ENCODE measurements at regions not wholly inside any gene's neighbourhood (a gene's known extent, or its start where the extent isn't known, plus 50 kb on each side); places are given as distances from the start of the nearest gene placed in this dataset.
"Not testable (repeated sequence)": the region's sequence is repeated elsewhere in the genome, so short reads cannot be mapped to it uniquely, and the experiment has no call there.

DNA sequence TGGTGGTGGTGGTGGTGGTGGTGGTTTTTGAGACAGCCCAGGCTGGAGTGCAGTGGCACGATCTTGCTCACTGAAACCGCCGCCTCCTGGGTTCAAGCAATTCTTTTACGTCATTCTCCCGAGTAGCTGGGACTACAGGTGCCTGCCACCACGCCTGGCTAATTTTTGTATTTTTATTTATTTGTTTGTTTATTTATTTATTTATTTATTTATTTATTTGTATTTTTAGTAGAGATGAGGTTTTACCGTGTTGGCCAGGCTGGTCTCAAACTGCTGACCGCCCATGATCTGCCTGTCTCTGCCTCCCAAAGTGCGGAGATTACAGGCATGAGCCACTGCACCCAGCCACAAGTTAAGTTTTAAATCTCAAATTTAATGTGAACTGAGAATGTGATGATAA, 126.5 kb downstream of the PCDH18 start:
- in situ Hi-C loops (cut with HindIII; ENCODE audit: low sequenced_read_pairs), result not testable (repeated sequence)

DNA sequence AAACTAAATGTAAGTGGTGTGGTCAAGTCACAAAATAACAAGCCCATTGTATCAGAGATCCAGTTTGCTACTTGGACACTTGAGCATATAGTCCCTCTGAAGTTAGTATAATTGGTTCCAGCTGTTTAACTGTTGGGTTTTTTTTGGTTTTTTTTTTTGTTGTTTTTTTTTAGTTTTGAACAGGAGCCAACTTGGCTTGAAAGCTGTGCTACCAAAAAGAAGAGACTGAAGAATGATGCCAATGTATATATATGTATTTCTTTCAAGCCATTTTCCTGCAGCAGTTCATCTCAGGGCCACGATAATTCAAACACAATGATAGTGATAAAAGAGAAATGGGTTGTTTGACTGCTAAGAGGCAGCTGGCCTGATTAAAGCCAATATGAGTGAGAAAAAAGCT, 138.3 kb downstream of the PCDH18 start:
- in situ Hi-C loops (cut with HindIII; ENCODE audit: low sequenced_read_pairs), result no loop called here

DNA sequence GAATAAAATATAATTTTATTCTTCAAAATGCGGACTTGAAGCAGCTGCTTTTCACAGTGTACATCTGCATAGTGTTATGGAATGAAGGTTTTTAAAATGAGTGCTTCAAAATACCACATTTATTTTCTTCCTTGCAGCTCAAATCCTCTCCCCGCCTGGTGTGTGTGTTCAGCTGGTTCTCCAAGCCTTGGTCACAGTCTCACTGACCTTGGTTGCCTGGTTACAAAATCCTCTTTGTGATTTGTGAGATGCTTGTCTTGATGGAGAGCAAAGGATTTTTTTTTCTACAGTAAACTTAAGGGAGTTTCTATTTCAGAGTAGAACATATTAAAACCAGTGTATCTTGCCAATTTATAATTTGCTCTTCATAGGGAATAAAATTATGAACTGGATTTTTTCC, 139.2 kb downstream of the PCDH18 start:
- in situ Hi-C loops (cut with HindIII; ENCODE audit: low sequenced_read_pairs), result no loop called here

DNA sequence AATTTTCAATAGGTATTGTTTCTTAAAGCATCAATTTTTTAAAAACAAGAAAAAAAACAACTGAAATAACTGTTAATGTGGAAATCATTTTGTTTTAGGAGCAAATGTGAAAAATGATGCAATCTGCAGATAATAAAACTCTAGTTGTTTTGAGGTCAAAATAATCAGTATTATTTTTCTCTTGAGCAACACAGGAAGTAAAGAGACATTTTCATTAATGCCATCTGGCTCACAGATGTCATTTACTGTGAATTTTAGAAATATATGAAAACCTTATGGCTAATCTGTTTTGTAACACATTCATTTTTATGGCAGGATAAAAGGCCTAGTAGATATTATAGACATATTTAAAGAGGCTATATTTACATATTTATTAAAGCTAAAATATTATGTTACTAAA, 141.6 kb downstream of the PCDH18 start:
- in situ Hi-C loops (cut with HindIII; ENCODE audit: low sequenced_read_pairs), result no loop called here

DNA sequence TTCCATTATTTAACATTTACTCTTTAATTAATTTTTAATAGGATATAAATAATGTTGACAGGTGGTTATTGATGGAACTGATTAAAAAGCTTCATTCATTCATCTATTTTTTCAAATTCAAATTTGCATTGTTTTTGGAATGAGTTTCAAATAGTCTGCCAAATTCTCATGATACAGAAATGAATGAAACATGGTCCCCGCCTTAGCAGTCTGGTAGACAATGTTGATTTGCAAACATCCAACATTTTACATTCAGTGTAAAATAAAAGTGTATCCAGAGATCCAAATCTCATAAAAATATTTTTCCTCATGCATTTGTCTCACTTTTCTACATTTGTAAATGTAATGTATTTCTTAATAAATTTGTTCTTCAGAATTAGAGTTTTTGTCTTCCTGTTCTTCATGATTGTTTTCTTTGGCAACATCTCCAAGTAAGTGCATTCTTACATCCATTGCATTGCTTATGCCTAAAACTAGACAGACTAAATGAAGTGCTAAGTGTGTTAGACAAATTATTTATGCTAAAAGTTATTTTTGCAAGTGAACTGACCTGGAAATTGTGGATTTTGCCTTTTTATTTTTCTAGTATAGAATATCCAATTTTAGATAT, 142.3 kb downstream of the PCDH18 start:
- in situ Hi-C loops (cut with HindIII; ENCODE audit: low sequenced_read_pairs), result no loop called here

DNA sequence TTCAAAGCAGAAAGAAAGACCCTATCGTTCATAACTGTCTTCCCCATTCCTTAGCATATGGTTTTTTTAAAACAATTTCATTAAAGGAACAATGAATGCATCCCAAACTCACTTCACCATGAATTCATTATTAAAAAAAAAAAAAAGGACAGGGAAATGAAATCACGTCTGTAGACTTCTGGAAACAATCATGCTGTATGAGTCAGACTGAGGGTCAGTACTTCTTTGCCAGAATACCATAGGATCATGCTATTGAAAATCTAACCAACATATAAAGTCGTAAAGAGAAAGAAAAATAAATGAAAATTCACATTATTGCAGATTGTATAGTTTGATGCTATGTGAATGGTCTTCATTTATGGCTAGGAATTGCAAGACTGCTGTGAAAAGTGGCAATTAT, 144.4 kb downstream of the PCDH18 start:
- in situ Hi-C loops (cut with HindIII; ENCODE audit: low sequenced_read_pairs), result no loop called here

DNA sequence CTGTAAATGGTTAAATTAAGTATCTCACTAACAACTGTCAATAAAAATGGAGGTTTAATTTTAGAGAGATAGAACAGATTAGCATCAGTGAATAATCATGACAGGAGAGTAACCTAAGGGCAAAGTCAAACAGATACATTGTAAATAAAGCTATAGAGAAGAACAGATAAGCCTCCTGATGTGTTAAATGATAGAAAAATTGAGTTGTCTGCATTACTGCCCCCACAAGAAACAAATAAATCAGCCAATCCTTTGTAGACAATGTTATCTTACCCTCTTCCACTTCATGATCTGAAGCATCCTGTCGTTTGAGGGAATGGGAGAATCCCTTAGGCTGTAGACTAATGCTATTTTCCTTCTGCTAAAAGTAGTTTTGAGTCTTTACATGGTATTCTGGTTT, 147.8 kb downstream of the PCDH18 start:
- in situ Hi-C loops (cut with HindIII; ENCODE audit: low sequenced_read_pairs), result no loop called here

DNA sequence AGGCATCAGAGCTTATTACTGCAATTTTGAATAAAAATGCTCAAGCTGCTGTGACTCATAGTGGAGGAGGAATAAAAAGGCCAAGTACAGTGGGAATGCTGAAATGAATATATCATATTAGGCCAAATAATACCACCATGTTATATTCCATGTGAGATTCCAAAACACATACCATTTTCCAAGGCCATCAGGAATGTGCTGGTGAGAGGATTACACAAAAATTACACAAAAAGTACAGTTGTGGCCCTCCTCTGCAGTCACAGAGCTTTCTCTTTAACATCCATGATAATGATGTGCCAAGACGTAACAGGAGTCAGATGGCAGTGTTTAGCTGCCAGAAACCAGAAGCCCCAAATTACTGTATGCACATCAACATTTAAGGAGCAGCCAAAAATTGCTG, 153.5 kb downstream of the PCDH18 start:
- in situ Hi-C loops (cut with HindIII; ENCODE audit: low sequenced_read_pairs), result no loop called here

DNA sequence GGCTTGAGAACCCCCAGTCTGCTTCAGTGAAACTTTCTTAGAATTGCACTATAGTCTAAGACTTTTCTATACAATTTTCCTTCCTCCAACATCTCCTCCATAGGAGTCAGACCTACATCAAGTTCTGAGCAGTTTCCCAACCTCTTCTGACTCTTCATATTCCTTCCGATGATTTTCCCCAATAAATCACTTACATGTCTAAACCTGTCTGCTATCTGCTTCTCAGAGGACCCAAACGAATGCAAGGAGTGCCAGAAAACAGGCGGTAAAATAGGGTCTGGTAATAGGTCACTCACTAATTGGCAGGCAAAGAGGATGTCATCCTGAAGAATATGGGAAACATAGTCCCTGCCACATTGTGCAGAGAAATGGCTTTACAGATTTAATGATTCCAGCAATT, 153.9 kb downstream of the PCDH18 start:
- in situ Hi-C loops (cut with HindIII; ENCODE audit: low sequenced_read_pairs), result no loop called here

DNA sequence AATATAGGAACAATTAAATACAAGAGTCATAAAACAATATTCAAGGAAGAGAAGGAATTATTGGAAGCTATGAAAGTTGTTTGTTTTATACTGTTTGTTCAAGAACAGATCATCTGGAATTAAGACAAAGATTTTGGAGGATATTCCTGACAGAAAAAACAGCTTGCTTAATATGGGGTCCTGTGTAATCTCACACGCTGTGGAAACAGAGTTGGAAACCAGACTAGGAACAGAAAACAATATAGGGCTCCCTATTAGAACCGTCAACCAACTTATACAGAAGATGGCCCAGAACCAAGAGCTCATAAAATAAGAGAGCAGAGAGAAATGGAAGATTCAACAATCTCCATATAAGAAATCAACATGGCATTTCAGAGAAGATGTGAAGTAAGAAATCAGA, 156.0 kb downstream of the PCDH18 start:
- in situ Hi-C loops (cut with HindIII; ENCODE audit: low sequenced_read_pairs), result no loop called here

DNA sequence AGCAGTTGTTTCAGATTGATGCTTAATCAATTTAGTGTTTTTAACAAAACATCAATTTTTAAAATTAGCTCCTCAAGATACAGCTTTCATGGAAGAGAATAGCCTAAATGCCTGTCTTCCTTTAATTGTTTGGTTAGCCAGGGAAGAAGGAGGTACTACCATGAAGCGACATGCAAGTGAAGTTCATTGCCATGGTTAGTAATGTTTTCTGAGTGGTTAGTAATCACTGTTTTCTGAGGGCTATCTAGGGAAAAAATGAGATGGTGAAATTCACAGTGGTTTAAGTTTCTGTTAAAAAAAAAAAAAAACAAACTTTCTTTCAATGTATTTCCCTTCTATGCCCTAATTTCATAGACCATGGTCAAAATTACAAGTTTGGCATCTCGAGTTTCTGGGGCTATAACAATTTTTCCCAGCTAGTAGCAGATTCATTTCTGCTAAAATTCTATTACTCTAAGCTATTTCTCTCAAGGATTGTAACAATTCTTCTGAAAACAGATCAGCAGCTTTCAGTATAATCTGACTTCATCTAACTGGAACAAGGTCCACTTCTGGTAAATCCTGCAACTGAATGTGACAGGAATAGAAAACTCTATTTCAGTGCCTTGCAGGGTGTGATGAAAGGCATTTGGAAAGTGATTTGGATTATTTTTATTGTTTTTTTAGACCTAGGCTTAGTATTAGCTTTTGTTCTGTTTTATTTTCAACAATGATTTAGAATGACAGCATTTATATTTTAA, 157.0 kb downstream of the PCDH18 start:
- in situ Hi-C loops (cut with HindIII; ENCODE audit: low sequenced_read_pairs), result no loop called here

DNA sequence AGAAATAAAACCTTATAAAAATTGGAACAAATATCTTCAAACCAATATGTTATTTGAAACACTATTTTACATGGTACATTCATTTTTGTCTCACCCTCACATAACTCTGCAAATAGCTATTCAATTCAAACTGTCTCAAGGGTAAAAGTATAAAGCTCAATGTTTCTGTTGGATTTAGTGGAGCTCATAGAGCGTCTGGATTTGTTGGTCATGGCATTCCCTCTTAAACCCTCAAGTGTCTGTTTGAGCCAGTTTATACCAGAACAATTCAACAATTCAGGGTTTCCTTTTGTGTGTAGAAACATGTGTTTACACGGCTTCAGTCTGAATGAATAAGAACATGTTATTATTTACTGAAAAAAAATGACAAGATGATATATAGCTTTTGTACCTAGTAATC, 161.6 kb downstream of the PCDH18 start:
- in situ Hi-C loops (cut with HindIII; ENCODE audit: low sequenced_read_pairs), result no loop called here

DNA sequence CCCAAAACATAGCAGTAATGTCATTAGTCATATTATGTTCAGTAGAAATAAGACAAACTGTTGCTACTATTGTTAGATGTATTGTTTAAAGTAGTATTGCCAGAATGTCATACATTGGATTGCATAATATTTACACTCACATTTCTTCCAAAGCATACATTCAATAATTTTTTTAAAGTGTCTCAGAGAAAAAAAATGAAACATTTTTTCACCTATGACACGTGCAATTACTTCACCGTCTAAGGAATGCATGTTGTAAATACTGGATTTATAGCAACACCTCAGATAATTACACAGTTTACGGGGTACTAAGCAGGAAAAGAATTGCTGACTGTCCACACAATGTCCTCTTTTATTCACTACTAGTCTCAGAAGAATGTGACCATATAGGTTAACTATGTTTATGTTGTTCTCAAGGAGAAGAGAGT, 162.1 kb downstream of the PCDH18 start:
- in situ Hi-C loops (cut with HindIII; ENCODE audit: low sequenced_read_pairs), result no loop called here

DNA sequence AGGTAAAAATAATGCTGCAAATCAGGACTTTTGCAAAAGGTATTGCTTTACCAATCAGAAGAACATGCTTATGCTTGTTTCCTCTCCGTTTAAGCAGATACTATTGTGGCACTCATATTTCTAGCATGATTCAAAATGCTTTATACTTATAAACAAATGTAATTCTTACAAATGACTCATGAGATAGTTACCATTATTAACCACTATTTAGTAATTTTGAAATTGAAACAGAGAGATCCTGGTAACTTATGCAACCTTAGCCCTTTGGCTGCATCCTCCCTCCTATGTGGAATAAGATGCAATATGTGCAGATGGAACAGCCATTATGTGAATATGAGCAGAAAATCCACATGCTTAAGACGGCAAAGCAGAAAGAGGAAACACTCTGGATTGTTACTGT, 164.7 kb downstream of the PCDH18 start:
- in situ Hi-C loops (cut with HindIII; ENCODE audit: low sequenced_read_pairs), result no loop called here

DNA sequence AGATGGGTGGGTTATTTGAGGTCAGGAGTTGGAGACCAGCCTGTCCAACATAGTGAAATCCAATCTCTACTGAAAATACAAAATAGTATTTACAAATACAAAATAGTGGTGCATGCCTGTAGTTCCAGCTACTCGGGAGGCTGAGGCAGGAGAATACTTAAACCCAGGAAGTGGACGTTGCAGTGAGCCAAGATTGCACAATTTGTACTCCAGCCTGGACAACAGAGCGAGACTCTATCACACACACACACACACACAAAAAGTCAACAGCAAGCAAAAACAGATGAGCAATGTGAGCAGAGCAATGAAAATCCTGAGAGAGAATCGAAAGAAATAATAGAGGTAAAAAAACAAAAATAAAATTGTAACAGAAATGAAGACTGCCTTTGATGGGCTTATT, 168.8 kb downstream of the PCDH18 start:
- in situ Hi-C loops (cut with HindIII; ENCODE audit: low sequenced_read_pairs), result no loop called here

DNA sequence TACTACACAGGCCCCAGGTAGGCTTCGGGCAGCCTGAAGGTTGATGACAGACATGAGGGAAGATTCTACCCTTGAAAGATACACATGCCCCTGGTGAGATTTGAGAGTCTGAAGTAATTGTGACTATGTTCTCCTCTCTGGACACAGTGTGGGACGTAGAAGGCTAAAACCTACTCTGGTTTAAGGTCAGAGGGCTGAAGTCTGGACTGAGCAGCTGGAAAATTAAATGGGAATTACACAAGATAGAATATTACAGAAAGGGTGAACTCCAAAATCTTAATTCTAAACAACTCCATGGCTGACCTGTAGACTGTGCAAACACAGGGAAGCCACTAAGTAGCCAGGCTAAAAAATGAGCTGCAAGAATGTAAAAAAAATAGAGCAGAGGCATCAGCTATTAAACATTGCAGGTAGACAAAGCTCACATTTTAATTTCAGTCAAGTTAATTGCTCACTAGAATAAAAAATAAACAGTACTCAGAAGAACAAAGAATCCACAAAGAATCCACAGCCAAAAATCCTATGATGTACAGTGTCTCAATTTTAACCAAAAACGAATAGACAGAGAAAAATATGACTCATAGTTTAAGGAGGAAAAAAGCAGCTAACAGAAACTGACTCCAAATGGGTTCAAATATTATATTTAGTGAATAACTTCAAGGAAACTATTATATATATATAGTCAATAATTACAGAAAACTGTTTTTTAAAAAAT, 170.4 kb downstream of the PCDH18 start:
- in situ Hi-C loops (cut with HindIII; ENCODE audit: low sequenced_read_pairs), result no loop called here

DNA sequence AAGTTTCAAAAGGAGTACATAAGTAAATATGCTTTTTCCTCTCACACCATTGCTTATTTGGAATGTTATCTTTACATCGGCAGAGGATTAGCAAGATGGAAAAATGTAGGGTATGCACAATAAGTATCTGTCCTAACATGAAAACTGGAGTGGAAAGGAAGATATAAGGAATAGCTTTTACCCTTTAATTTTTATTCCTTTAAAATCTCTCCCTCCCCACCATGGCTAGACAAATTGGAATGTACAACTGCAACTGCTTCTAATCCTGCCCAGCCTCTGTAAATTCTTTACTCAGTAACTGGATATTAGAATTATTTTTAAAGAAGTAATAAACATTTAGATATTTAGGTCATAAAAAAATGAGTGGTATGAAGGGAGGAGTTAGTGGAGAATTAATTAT, 171.5 kb downstream of the PCDH18 start:
- in situ Hi-C loops (cut with HindIII; ENCODE audit: low sequenced_read_pairs), result no loop called here

DNA sequence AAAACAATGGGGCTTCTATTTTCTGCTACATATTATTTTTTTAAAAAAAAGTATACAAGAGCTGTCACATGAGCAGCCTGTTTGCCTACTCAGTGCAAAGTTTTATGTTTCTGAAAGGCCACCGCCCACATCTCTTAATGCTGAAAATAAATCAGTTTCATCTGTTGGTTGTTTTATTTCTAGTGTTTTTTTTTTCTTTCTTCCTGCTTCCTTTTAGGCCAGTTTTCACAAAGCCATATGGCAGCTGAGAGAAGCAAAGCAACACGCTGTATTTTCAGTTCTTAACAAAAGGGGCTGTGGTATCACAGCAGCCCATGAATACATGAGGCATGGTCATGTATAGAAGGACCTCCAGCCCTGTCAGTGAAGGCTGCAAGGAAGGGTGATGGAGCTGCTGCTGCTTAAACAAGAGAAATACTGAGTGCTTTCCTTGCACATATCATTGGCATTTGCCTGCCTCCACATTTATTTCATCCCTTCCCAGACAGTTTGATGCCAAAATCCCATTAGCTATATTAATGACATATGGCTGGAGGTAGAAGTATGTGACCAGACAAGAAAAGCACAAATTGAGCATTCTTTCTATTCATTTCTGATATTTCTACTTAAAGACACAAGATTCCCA, 172.5 kb downstream of the PCDH18 start:
- in situ Hi-C loops (cut with HindIII; ENCODE audit: low sequenced_read_pairs), result no loop called here

DNA sequence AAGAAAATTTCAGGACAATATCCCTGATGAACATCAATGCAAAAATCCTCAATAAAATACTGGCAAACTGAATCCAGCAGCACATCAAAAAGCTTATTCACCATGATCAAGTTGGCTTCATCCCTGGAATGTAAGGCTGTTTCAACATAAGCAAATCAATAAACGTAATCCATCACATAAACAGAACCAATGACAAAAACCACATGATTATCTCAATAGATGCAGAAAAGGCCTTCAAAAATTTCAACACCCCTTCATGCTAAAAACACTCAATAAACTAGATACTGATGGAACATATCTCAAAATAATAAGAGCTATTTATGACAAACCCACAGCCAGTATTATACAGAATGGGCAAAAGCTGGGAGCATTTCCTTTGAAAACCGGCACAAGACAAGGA, 177.7 kb downstream of the PCDH18 start:
- in situ Hi-C loops (cut with HindIII; ENCODE audit: low sequenced_read_pairs), result not testable (repeated sequence)

DNA sequence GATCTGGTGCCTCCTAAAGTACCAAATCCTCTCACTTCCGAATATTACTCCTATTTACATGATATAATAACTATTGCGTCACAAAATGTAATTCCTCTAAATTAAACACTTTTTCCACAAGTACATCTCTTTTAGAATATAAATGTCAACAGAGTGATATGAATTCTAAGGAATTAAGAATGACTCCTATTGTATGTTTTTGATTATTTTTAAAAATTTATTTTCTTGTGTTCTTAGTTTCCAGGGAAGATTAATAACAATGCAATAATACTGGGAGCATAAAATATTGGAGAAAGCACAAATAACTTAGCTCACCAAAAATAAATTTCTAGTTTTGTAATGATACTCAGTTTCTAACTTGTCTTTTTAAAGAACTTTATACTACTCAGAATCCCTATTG, 184.9 kb downstream of the PCDH18 start:
- in situ Hi-C loops (cut with HindIII; ENCODE audit: low sequenced_read_pairs), result no loop called here

DNA sequence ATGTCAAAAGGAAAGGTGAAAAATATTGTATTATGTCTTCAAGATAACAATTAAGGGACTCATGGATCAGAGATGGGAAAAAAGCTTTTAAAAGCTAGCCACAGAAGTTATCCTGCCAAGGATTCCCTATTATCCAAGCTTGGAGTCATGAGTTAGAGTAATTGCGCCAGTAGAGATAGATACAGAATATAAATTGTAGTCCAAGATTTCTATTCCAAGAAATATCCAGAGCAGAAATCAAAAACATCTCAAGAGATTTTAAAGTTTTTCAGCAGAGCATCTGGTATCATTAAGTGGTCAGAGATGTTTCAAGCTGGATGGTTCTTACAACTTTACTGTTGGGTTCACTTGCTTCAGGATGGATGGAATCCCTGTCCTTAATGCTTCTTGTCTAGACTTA, 186.7 kb downstream of the PCDH18 start:
- in situ Hi-C loops (cut with HindIII; ENCODE audit: low sequenced_read_pairs), result no loop called here

DNA sequence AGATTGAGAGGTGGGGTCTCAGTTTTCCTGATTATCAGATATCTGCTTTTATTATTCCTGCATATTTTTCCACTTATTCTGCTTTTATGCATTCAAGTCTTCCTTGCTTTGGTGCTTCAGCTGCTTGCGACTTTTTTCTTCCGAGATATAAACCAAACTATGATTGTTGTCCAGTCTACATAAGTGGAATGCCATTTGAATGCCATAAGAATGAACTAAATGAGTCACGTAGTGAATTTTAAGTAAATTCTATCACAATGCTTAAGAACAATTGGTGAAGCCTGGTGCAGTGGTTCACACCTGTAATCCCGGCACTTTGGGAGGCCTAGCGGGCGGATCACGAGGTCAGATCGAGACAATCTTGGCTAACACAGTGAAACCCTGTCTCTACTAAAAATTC, 189.1 kb downstream of the PCDH18 start:
- in situ Hi-C loops (cut with HindIII; ENCODE audit: low sequenced_read_pairs), result no loop called here
